GM20431 (cell line): ENCODE measurements at regions not wholly inside any gene's neighbourhood (a gene's known extent, or its start where the extent isn't known, plus 50 kb on each side); places are given as distances from the start of the nearest gene placed in this dataset.
"Not testable (repeated sequence)": the region's sequence is repeated elsewhere in the genome, so short reads cannot be mapped to it uniquely, and the experiment has no call there.

ENCODE experiments used
- in situ Hi-C: fragments of 300-500 bp; cut with MseI, MboI; formaldehyde crosslinking; loops from one replicate; pipeline ENCODE4 v1.15.0; 2020; ENCODE audit warnings: low sequenced_read_pairs; ENCODE audit not compliant: unreplicated experiment

GRCh38 chr14:88981948-88982347, 157.5 kb downstream of the TTC8 start:
- in situ Hi-C loops = no loop called here

- in situ Hi-C loops = no loop called here
Measured at GRCh38 chr14:88983755-88984154, 159.3 kb downstream of the TTC8 start.

GRCh38 chr14:88985654-88986053, 161.2 kb downstream of the TTC8 start:
- in situ Hi-C loops = no loop called here

- in situ Hi-C loops = no loop called here
Measured at GRCh38 chr14:88986146-88986841, 161.8 kb downstream of the TTC8 start.

- in situ Hi-C loops = not testable (repeated sequence)
Measured at GRCh38 chr14:88986908-88987307, 162.5 kb downstream of the TTC8 start.

- in situ Hi-C loops = no loop called here
Measured at GRCh38 chr14:88987516-88987915, 163.1 kb downstream of the TTC8 start.

- in situ Hi-C loops = no loop called here
Measured at GRCh38 chr14:88989911-88990310, 165.5 kb downstream of the TTC8 start.

- in situ Hi-C loops = no loop called here
Measured at GRCh38 chr14:88990856-88991255, 166.4 kb downstream of the TTC8 start.

GRCh38 chr14:88992011-88992410, 167.6 kb downstream of the TTC8 start:
- in situ Hi-C loops = no loop called here

GRCh38 chr14:88993946-88994345, 169.5 kb downstream of the TTC8 start:
- in situ Hi-C loops = no loop called here

- in situ Hi-C loops = no loop called here
Measured at GRCh38 chr14:88995437-88996198, 171.2 kb downstream of the TTC8 start.

GRCh38 chr14:88998027-88998426, 173.6 kb downstream of the TTC8 start:
- in situ Hi-C loops = no loop called here

GRCh38 chr14:88999137-88999536, 174.7 kb downstream of the TTC8 start:
- in situ Hi-C loops = no loop called here

- in situ Hi-C loops = no loop called here
Measured at GRCh38 chr14:89000007-89000942, 175.8 kb downstream of the TTC8 start.

- in situ Hi-C loops = no loop called here
Measured at GRCh38 chr14:89004166-89004565, 179.7 kb downstream of the TTC8 start.

- in situ Hi-C loops = no loop called here
Measured at GRCh38 chr14:89007906-89008305, 183.5 kb downstream of the TTC8 start.

- in situ Hi-C loops = no loop called here
Measured at GRCh38 chr14:89011355-89012281, 187.2 kb downstream of the TTC8 start.

GRCh38 chr14:89012282-89013097, 188.0 kb downstream of the TTC8 start:
- in situ Hi-C loops = no loop called here

GRCh38 chr14:89013098-89013504, 188.7 kb downstream of the TTC8 start:
- in situ Hi-C loops = no loop called here
